ENCODE measurements at regions not wholly inside any gene's neighbourhood (a gene's known extent, or its start where the extent isn't known, plus 50 kb on each side); places are given as distances from the start of the nearest gene placed in this dataset.

- no peak for DNase-seq (ENCODE audit: low read depth)
Observed at GRCh38 chr2:8477552-8478470, 204.0 kb upstream of the ID2 start.

DNA sequence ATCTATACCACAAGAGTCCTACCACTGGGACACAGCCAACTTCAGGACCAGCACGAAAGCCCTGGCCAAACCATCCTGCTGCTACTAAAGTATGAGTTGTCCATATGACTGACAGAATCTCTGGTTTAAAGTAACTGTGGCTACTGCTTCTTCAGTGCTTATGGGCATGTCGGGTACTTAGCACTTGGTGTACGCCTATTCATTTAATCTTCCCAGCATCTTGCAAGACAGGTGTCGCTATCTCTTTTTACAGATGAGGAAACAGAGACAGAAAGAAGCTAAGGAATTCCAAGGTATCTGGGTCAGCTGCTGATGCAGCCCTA, 203.4 kb upstream of the ID2 start:
- DNase-seq (ENCODE audit: low read depth): no peak

DNA sequence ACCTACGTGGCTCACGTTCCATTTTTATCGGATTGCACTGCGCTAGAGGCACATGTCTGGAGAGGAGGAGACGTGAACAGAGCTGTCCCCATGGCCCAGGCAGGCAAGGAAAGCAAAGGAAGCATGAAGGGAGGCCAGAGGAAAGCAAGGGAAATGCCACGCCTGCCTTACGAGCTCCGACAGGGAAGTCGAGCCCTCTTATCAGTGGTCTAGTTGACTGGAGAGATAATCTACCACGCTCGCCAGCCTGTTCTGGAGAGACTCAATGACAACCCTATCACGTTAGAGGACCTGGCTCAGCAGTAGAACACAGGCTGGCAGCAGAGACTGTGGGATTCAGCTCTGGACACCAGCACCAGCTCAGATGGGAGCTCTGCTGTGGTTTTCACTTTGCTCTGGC, 202.6 kb upstream of the ID2 start:
- no peak for DNase-seq (ENCODE audit: low read depth)

DNA sequence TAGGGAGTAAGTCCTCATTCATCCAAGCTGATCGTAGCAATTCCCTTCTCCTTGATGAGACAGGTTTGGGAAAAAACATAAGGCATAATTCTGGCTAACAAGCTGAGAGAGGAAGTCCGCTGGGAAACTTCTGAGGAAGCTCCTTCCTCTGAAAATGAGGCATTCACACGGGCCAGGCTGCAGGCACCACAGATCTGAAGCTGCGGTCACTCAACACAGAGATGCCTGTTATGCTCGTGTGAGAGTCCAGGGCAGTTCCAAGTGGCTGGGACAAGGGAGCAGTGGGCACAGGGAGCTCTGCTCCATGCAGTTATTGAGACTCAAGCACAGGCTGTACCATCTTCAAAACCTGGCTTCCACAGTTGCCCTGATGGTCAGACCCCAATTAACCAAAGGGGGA, 200.9 kb upstream of the ID2 start:
- DNase-seq (ENCODE audit: low read depth): no peak

DNA sequence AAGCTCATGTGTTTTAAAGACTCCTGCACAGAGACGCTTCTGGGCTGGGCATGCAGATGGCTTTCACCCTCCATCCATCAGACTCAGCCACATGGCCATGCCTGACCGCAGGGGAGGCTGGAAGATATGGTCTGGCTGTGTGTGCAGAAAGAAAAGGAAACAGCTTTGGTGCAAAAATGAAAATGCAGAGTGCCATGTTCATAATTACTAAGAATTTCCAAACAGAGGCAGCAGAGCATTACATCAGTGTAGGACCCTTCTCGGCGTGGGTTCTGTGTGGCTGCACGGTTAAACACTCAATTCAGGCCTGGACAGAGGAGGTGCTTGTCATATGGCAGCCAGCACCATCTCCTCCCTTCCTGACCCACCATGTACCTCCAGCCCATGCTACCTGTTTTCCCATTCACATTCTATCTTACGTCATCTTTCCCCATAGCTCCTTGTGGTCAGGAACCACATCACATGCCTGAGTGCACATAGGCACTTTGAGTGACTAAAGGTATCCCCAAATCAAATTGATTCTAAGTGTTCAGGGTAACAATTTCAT, 200.3 kb upstream of the ID2 start:
- DNase-seq (ENCODE audit: low read depth): no peak

DNA sequence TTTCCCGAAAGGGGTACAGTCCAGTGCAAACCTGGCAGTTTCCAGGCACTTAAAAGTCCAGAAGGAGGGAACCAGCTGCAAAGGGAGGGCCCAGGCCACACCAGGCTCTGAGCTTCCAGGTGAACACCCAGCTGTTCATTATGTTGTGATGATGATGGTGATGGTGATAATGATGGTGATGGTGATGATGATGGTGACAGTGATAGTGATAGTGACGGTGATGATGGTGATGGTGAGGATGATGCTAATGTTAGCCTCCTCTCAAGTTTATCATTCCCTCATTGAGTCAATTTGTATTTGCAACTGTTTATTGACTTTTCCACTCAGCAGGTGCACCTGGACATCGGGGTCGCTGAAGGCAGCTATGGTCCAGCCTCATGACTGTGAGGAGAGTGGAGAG, 199.4 kb upstream of the ID2 start:
- no peak for DNase-seq (ENCODE audit: low read depth)

GRCh38 chr2:8484502-8485283, 197.2 kb upstream of the ID2 start:
- no peak for DNase-seq (ENCODE audit: low read depth)

- no peak for DNase-seq (ENCODE audit: low read depth)
Observed at GRCh38 chr2:8485736-8486135, 196.1 kb upstream of the ID2 start.

GRCh38 chr2:8486141-8486540, 195.7 kb upstream of the ID2 start:
- no peak for DNase-seq (ENCODE audit: low read depth)

DNA sequence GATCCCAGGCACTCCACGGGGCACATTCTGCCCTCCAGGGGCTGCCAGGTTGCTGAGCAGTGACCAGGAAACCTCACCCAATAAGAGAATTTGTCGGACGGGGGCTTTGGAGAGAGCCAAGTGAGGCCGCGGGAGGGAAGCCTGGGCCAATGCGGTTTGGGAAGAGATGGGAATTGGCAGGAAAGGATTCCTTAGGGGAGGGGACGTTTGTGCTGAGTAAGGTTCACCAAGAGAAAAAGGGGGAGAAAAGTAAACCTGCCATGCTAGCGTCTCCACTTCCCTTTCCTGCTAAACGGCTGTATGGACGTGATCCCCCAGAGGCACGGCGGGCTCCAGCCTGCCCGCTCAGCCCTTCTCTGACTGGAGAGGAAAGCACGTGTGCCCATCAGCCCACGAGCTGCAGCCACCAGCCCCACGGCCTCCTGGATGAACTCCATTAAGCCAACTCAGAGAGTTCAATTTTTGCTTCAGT, 194.4 kb upstream of the ID2 start:
- no peak for DNase-seq (ENCODE audit: low read depth)

GRCh38 chr2:8488001-8488738, 193.7 kb upstream of the ID2 start:
- no peak for DNase-seq (ENCODE audit: low read depth)

DNA sequence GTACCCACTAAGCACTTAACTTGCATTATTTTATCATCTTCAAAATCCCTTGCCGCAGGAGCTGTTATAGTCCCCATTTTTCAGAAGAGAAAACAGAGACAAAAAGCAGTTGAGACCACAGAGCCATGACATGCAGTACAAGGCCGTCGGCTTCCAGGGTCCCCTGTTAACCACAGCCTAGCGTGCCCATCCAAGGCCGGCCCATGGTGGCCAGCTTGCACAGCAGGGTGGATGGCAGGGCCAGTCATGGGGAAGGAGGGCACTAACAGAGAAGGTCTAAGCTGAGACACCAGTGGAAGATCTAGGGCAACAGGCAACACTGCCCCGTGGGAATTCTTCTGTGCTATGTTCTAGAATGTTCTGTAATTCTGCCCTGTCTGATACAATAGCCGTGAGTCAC, 192.6 kb upstream of the ID2 start:
- DNase-seq (ENCODE audit: low read depth): no peak

DNA sequence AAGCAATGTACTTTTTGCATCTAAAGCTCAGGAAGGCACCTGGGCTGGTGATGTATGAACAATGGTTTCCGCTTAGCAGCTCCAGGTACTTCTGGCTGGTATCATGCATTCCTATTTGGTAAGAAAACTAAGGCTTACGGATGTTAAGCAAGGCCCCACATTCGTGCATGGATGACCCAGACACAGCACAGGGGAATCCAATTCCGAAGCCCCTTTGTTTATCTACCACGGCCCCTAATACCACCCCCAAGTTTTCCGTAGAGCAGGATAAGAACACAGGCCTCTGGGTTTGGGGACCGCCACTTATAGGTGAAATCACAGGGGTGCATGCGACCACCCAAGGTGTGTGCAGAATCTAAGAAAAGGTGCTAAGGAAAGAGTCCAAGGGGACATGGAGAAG, 192.1 kb upstream of the ID2 start:
- no peak for DNase-seq (ENCODE audit: low read depth)

GRCh38 chr2:8490166-8490721, 191.6 kb upstream of the ID2 start:
- no peak for DNase-seq (ENCODE audit: low read depth)

GRCh38 chr2:8491296-8492027, 190.4 kb upstream of the ID2 start:
- no peak for DNase-seq (ENCODE audit: low read depth)

- no peak for DNase-seq (ENCODE audit: low read depth)
Observed at GRCh38 chr2:8494151-8494550, 187.7 kb upstream of the ID2 start.

DNA sequence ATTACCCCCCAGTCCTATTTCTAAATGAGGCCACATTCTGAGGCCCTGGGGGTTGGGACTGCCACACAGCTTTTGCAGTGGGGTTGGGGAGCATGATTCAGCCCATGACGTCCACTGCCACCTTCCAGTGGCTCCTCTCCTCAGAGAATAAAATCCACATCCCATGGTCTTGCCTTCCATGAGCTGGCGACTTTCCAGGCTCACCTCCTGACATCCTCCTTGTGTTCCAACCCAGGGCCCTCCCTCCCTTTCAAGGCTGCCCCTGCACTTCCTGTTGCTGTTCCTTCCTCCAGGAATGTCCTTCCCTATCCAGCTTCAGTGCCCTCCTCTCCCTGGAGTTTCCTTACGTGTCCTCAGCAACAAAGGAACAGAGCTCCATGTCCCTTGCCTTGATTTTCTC, 187.3 kb upstream of the ID2 start:
- no peak for DNase-seq (ENCODE audit: low read depth)

GRCh38 chr2:8495189-8495989, 186.5 kb upstream of the ID2 start:
- DNase-seq (ENCODE audit: low read depth): no peak

DNA sequence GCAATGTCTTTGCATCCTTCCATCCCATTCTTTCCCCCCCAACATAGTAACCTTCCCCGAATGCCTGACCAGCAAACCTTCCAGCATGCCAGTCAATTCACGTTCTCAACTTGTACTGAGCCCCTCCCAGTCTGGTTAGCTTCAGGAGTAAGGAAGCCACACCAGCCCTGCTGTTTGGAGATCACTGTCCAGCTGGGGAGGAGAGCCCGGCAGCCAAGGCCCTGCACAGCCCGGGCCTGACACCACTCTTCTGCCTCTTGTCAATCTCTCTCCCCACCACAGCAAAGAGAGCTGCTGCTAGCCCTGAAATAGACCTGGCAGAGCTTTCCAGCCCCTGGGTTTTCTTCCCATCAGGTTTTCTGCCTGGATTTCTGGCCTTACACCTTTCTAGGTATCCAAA, 185.8 kb upstream of the ID2 start:
- DNase-seq (ENCODE audit: low read depth): no peak

DNA sequence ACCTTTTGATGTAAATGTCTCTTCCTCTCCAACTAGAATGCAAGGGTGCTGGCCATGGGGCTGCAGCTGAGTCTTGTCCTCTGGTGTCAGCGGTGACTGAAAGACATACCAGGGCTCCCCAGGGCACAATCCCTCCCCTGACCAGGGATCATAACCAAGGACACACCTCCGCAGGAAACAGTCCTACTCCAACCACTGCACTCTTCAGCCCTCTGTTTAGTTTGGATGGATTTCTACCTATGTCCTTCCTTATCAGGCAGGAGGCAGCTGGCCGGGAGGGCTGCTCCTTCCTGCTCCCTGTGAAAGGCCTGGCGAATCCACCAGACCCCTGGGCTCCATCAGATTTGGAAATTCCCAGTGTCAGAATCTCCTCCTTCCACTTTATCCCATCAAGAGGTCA, 185.2 kb upstream of the ID2 start:
- no peak for DNase-seq (ENCODE audit: low read depth)

DNA sequence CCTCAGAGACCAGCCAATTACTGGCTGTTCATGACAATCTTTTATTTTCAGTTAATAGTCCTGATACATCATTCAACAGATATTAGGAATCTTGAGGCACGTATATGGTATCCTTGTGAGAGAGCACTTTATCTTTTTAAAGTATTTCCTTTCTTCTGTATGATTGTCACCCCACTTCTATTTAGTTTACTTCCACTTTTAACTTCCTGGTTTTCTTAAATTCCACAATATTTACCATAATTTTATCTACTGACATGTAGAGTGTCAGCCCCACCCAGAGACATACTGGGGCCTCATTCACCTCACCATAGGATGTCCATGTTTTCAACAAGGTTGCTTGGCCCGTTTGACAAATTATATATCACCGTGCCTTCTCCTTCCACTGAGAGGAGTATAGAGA, 182.9 kb upstream of the ID2 start:
- DNase-seq (ENCODE audit: low read depth): no peak

Data from ELR (cell line).